IMR-90 (cell line): ENCODE measurements at regions not wholly inside any gene's neighbourhood (a gene's known extent, or its start where the extent isn't known, plus 50 kb on each side); places are given as distances from the start of the nearest gene placed in this dataset.

Experiments used
- ATAC-seq: fragments of 200-7000 bp; cut with Tn5 transposase; 2 replicates; pipeline ENCODE4 v1.9.1; 2020; ENCODE audit warnings: low read depth, mild to moderate bottlenecking, moderate library complexity
- BruUV-seq: library from RNA; stranded (reverse); fragments of 400-500 nt; replicated peaks from 2 replicates; lab custom pipeline; 2021; lab: Mats Ljungman, UMichigan
- CTCF ChIA-PET: fragments of 300-600 bp; formaldehyde crosslinking; extraction: SDS; loops from one replicate; lab custom pipeline; 2021; ENCODE audit warnings: antibody characterized with exemption; lab: Yijun Ruan, JAX
- POLR2A ChIA-PET: fragments of 300-600 bp; sonication (Branson Sonifier 250); formaldehyde crosslinking; loops from one replicate; lab custom pipeline; 2022; ENCODE audit warnings: antibody characterized with exemption; ENCODE audit not compliant: unreplicated experiment; lab: Charles Lee
- DNase-seq: peaks from one replicate; pipeline ENCODE4 v3.0.0; 2013
- H2AFZ ChIP-seq: replicated peaks from 2 replicates; pipeline ENCODE3; 2013; ENCODE audit warnings: low read length, mild to moderate bottlenecking; ENCODE audit not compliant: poor library complexity
- H2AK5ac ChIP-seq: 2 replicates; pipeline ENCODE4 v1.6.1; 2013; ENCODE audit warnings: low read depth, low read length, inconsistent platforms
- H2AK9ac ChIP-seq: replicated peaks from 2 replicates; pipeline ENCODE3; 2013; ENCODE audit warnings: mild to moderate bottlenecking, low read depth, low read length, moderate library complexity; ENCODE audit not compliant: poor library complexity
- H2BK120ac ChIP-seq: 2 replicates; pipeline ENCODE4 v1.6.1; 2013; ENCODE audit warnings: low read depth, low read length, inconsistent platforms
- H2BK15ac ChIP-seq: 3 replicates; pipeline ENCODE4 v1.6.1; 2013; ENCODE audit warnings: low read depth, low read length, inconsistent platforms
- H2BK20ac ChIP-seq: 2 replicates; pipeline ENCODE4 v1.6.1; 2013; ENCODE audit warnings: low read depth, mild to moderate bottlenecking, inconsistent platforms, low read length, moderate library complexity
- H2BK5ac ChIP-seq: 2 replicates; pipeline ENCODE4 v1.6.1; 2013; ENCODE audit warnings: mild to moderate bottlenecking, low read depth, low read length, inconsistent platforms; ENCODE audit not compliant: poor library complexity, severe bottlenecking
- H3K14ac ChIP-seq: replicated peaks from 2 replicates; pipeline ENCODE4 v1.6.1; 2013; ENCODE audit warnings: low read depth, low read length, inconsistent platforms
- H3K18ac ChIP-seq: 2 replicates; pipeline ENCODE4 v1.6.1; 2013; ENCODE audit warnings: low read depth, low read length, control low read depth
- H3K23ac ChIP-seq: 2 replicates; pipeline ENCODE4 v1.6.1; 2013; ENCODE audit warnings: low read depth, low read length, inconsistent platforms
- H3K27ac ChIP-seq: 2 replicates; pipeline ENCODE4 v1.5.1; 2013; ENCODE audit warnings: mild to moderate bottlenecking, control low read depth, low read length; ENCODE audit not compliant: insufficient read depth
- H3K27me3 ChIP-seq: 2 replicates; pipeline ENCODE4 v1.6.1; 2013; ENCODE audit warnings: low read length; ENCODE audit not compliant: control insufficient read depth, insufficient read depth
- H3K36me3 ChIP-seq: 2 replicates; pipeline ENCODE4 v1.6.1; 2013; ENCODE audit warnings: low read length, mixed read lengths; ENCODE audit not compliant: control insufficient read depth, insufficient read depth
- H3K4ac ChIP-seq: 2 replicates; pipeline ENCODE4 v1.6.1; 2013; ENCODE audit warnings: low read depth, low read length, inconsistent platforms
- H3K4me1 ChIP-seq: 2 replicates; pipeline ENCODE4 v1.6.1; 2013; ENCODE audit warnings: low read length, mixed read lengths; ENCODE audit not compliant: control insufficient read depth, insufficient read depth
- H3K4me2 ChIP-seq: 2 replicates; pipeline ENCODE4 v1.6.1; 2013; ENCODE audit warnings: low read depth, mild to moderate bottlenecking, control low read depth, low read length, moderate library complexity
- H3K4me3 ChIP-seq: 2 replicates; pipeline ENCODE4 v1.5.1; 2013; ENCODE audit warnings: low read depth, mild to moderate bottlenecking, control low read depth, low read length, moderate library complexity; ENCODE audit not compliant: insufficient read depth
- H3K56ac ChIP-seq: 2 replicates; pipeline ENCODE4 v1.6.1; 2013; ENCODE audit warnings: low read length, inconsistent platforms; ENCODE audit not compliant: insufficient read depth; ENCODE audit errors: extremely low read depth
- H3K79me1 ChIP-seq, 2 experiments: 2 replicates each; pipeline ENCODE4 v1.6.1; 2013; ENCODE audit warnings: low read length in 2 of 2, inconsistent platforms in 1 of 2, low read depth in 1 of 2
- H3K9ac ChIP-seq: 2 replicates; pipeline ENCODE4 v1.6.1; 2013; ENCODE audit warnings: low read depth, low read length, control low read depth
- H3K9me1 ChIP-seq: 2 replicates; pipeline ENCODE4 v1.6.1; 2013; ENCODE audit warnings: low read length, inconsistent platforms; ENCODE audit not compliant: insufficient read depth
- H3K9me3 ChIP-seq: 2 replicates; pipeline ENCODE4 v1.6.1; 2013; ENCODE audit warnings: low read length; ENCODE audit not compliant: control insufficient read depth, insufficient read depth
- H4K20me1 ChIP-seq: 2 replicates; pipeline ENCODE4 v1.6.1; 2013; ENCODE audit warnings: low read length, inconsistent platforms; ENCODE audit not compliant: insufficient read depth
- H4K5ac ChIP-seq: 2 replicates; pipeline ENCODE4 v1.6.1; 2013; ENCODE audit warnings: mild to moderate bottlenecking, low read depth, low read length, control low read depth
- H4K8ac ChIP-seq, 2 experiments: 2 replicates each; pipeline ENCODE4 v1.6.1; 2013; ENCODE audit warnings: low read depth in 2 of 2, low read length in 2 of 2, control low read depth in 1 of 2, inconsistent platforms in 1 of 2
- H4K91ac ChIP-seq: 2 replicates; pipeline ENCODE4 v1.6.1; 2013; ENCODE audit warnings: low read depth, low read length, inconsistent platforms; ENCODE audit not compliant: insufficient read depth
- BHLHE40 ChIP-seq: fragments of 150-350 bp; IDR thresholded peaks from 2 replicates; pipeline ENCODE4 v1.6.1; 2016; ENCODE audit warnings: mild to moderate bottlenecking, low read depth, low read length
- CEBPB ChIP-seq: IDR thresholded peaks from 2 replicates; pipeline ENCODE4 v1.6.1; 2012; ENCODE audit warnings: low read depth, low read length, improper control_type of control experiment
- CHD1 ChIP-seq: IDR thresholded peaks from 2 replicates; pipeline ENCODE4 v1.6.1; 2012; ENCODE audit warnings: low read depth, low read length, improper control_type of control experiment
- CTCF ChIP-seq: conservative IDR thresholded peaks from 2 replicates; pipeline ENCODE4 v1.5.1; 2012; ENCODE audit warnings: mild to moderate bottlenecking, low read depth, low read length, improper control_type of control experiment
- ELK1 ChIP-seq: fragments of 150-350 bp; IDR thresholded peaks from 2 replicates; pipeline ENCODE4 v1.6.1; 2016; ENCODE audit warnings: low read depth, mild to moderate bottlenecking, low read length, moderate library complexity, borderline replicate concordance
- FOS ChIP-seq: fragments of 150-350 bp; IDR thresholded peaks from 2 replicates; pipeline ENCODE4 v1.6.1; 2016; ENCODE audit warnings: low read depth, low read length
- MAFK ChIP-seq: IDR thresholded peaks from 2 replicates; pipeline ENCODE4 v1.6.1; 2012; ENCODE audit warnings: low read depth, low read length, improper control_type of control experiment
- MAZ ChIP-seq: IDR thresholded peaks from 2 replicates; pipeline ENCODE4 v1.6.1; 2012; ENCODE audit warnings: low read depth, mild to moderate bottlenecking, low read length, improper control_type of control experiment, moderate library complexity, borderline replicate concordance
- MXI1 ChIP-seq: IDR thresholded peaks from 2 replicates; pipeline ENCODE4 v1.6.1; 2012; ENCODE audit warnings: low read depth, mild to moderate bottlenecking, low read length, moderate library complexity, borderline replicate concordance
- NFE2L2 ChIP-seq: fragments of 150-350 bp; IDR thresholded peaks from 2 replicates; pipeline ENCODE4 v1.6.1; 2016; ENCODE audit warnings: low read depth, mild to moderate bottlenecking, low read length
- POLR2A ChIP-seq: IDR thresholded peaks from 2 replicates; pipeline ENCODE4 v1.6.1; 2012; ENCODE audit warnings: mild to moderate bottlenecking, low read depth, low read length
- RAD21 ChIP-seq: IDR thresholded peaks from 2 replicates; pipeline ENCODE4 v1.6.1; 2012; ENCODE audit warnings: low read length, improper control_type of control experiment
- RCOR1 ChIP-seq: IDR thresholded peaks from 2 replicates; pipeline ENCODE4 v1.6.1; 2012; ENCODE audit warnings: mild to moderate bottlenecking, low read length, improper control_type of control experiment; ENCODE audit not compliant: insufficient replicate concordance
- RFX5 ChIP-seq: IDR thresholded peaks from 2 replicates; pipeline ENCODE4 v1.8.0; 2012; ENCODE audit warnings: low read depth, mild to moderate bottlenecking, low read length, moderate library complexity
- SMC3 ChIP-seq: fragments of 150-350 bp; IDR thresholded peaks from 2 replicates; pipeline ENCODE4 v1.6.1; 2016; ENCODE audit warnings: low read depth, mild to moderate bottlenecking, antibody characterized with exemption, low read length, moderate library complexity
- USF2 ChIP-seq: fragments of 150-350 bp; IDR thresholded peaks from 2 replicates; pipeline ENCODE4 v1.6.1; 2017; ENCODE audit warnings: mild to moderate bottlenecking, antibody characterized with exemption, low read length, low read depth
- WGBS, 2 experiments: methylation state at CpG; one replicate each; pipeline versions ENCODE4 v1.1.5 to v1.1.7; 2013; ENCODE audit warnings: missing lambda C conversion rate in 2 of 2; ENCODE audit not compliant: insufficient read length in 1 of 2; ENCODE audit errors: extremely low coverage in 2 of 2; 5-methylcytosine and 5-hydroxymethylcytosine counted together
- dilution Hi-C: fragments of 300-500 bp; cut with HindIII; formaldehyde crosslinking; loops from one replicate; pipeline ENCODE4 v1.14.3; 2018; ENCODE audit warnings: low sequenced_read_pairs; ENCODE audit not compliant: unreplicated experiment
- in situ Hi-C: fragments of 300-500 bp; cut with MboI; formaldehyde crosslinking; loops from 3 replicates; pipeline ENCODE4 v1.14.3; 2019; ENCODE audit warnings: low sequenced_read_pairs, inconsistent platforms, mixed read lengths
- intact Hi-C: fragments of 100-400 bp; cut with micrococcal nuclease; formaldehyde crosslinking; loops from 2 replicates; pipeline ENCODE4 v1.10.0; 2022

- no peaks in the 10 kb centered on the region for H3K4me1 ChIP-seq
- no peak for TF ChIP-seq CEBPB
- TF ChIP-seq BHLHE40, result no peak
- no peak for TF ChIP-seq RCOR1
- no peak for TF ChIP-seq POLR2A
- TF ChIP-seq MAFK, result no peak
- no peak for TF ChIP-seq CHD1
- no peak for TF ChIP-seq RFX5
- no peak for TF ChIP-seq FOS
- no peak for TF ChIP-seq CTCF
- no peak for TF ChIP-seq ELK1
- no peak for TF ChIP-seq MXI1
- no peak for TF ChIP-seq MAZ
- no peak for TF ChIP-seq RAD21
- TF ChIP-seq SMC3, result no peak
- no peak for TF ChIP-seq USF2
- TF ChIP-seq NFE2L2, result no peak
- H3K9me3 ChIP-seq, result no peaks in the 10 kb centered on the region
- H3K23ac ChIP-seq, result no peak overlapping the region
- ChIA-PET CTCF (no interaction called here), POLR2A (no interaction called here)
- intact Hi-C loops (no loop called here), dilution Hi-C loops (no loop called here), in situ Hi-C loops (no loop called here)
- H3K27me3 ChIP-seq, result no peaks in the 10 kb centered on the region
- no TSS peak for BruUV-seq
- no peaks in the 10 kb centered on the region for H4K20me1 ChIP-seq
- H3K56ac ChIP-seq, result no peak overlapping the region
- H2AK5ac ChIP-seq, result no peak overlapping the region
- H3K4me3 ChIP-seq, result no peak overlapping the region
- H2AK9ac ChIP-seq, result no peak overlapping the region
- WGBS, 2 experiments, result 1% methylated on average over 12 of the region's 46 CpGs; no CpG with 5 or more reads in 1 of the 2 experiments
- no peak overlapping the region for H4K8ac ChIP-seq
- no peaks in the 10 kb centered on the region for H3K79me1 ChIP-seq
- H2BK120ac ChIP-seq, result no peak overlapping the region
- H4K5ac ChIP-seq, result no peak overlapping the region
- DNase-seq, result no peak
- no peak overlapping the region for H2AFZ ChIP-seq
- no peak overlapping the region for H3K4ac ChIP-seq
- H3K27ac ChIP-seq, result no peak overlapping the region
- H3K36me3 ChIP-seq, result no peaks in the 10 kb centered on the region
- H3K18ac ChIP-seq, result no peak overlapping the region
- H2BK5ac ChIP-seq, result no peak overlapping the region
- H2BK20ac ChIP-seq, result no peak overlapping the region
- H3K9me1 ChIP-seq, result no peaks in the 10 kb centered on the region
- no peak overlapping the region for H2BK15ac ChIP-seq
- no peak overlapping the region for H4K91ac ChIP-seq
- H3K14ac ChIP-seq, result no peak overlapping the region
- no peak overlapping the region for H3K9ac ChIP-seq
- ATAC-seq, result no peak
- H3K4me2 ChIP-seq, result no peak overlapping the region
Observed at GRCh38 chr12:113591480-113591974, 119.9 kb upstream of the LHX5 start.
